Heart left ventricle (tissue), 16 donors: ENCODE measurements at regions not wholly inside any gene's neighbourhood (a gene's known extent, or its start where the extent isn't known, plus 50 kb on each side); places are given as distances from the start of the nearest gene placed in this dataset.

ENCODE experiments used
- ATAC-seq, 4 donors: fragments of 200-7000 bp; cut with Tn5 transposase; one replicate each; pipeline ENCODE4 v1.9.1; 2020 to 2022; ENCODE audit warnings: moderate library complexity in 4 of 4, mild to moderate bottlenecking in 3 of 4, moderate number of reproducible peaks in 1 of 4
- DNase-seq, 5 donors: peaks; one replicate each; pipeline ENCODE4 v3.0.0-alpha.2; 2020
- H3K27ac ChIP-seq, 12 donors: fragments of 200-600 bp; sonication (generic) in 4 of 12; one replicate each; pipeline versions ENCODE4 v1.5.0 to v1.8.0; 2016 to 2022; ENCODE audit warnings: mild to moderate bottlenecking in 2 of 12
- H3K27me3 ChIP-seq, 9 donors: fragments of 200-600 bp; sonication (generic) in 2 of 9; one replicate each; pipeline versions ENCODE4 v1.5.1 to v1.8.0; 2016 to 2022; ENCODE audit warnings: mild to moderate bottlenecking in 3 of 9
- H3K36me3 ChIP-seq, 9 donors: fragments of 200-600 bp; sonication (generic) in 2 of 9; one replicate each; pipeline versions ENCODE4 v1.5.0 to v1.8.0; 2018 to 2022; ENCODE audit warnings: mild to moderate bottlenecking in 2 of 9
- H3K4me1 ChIP-seq, 12 donors: fragments of 200-600 bp; sonication (generic) in 4 of 12; one replicate each; pipeline versions ENCODE4 v1.5.0 to v1.8.0; 2016 to 2022; ENCODE audit warnings: mild to moderate bottlenecking in 3 of 12
- H3K4me3 ChIP-seq, 12 donors: fragments of 200-600 bp; sonication (generic) in 4 of 12; one replicate each; pipeline versions ENCODE4 v1.5.0 to v1.8.0; 2017 to 2022; ENCODE audit warnings: mild to moderate bottlenecking in 9 of 12, moderate library complexity in 4 of 12
- H3K9me3 ChIP-seq, 12 donors: fragments of 200-600 bp; sonication (generic) in 4 of 12; one replicate each; pipeline versions ENCODE4 v1.5.0 to v1.8.0; 2016 to 2022; ENCODE audit warnings: mild to moderate bottlenecking in 1 of 12
- POLR2A ChIP-seq, 2 donors: fragments of 450-650 bp; IDR thresholded peaks; one replicate each; pipeline ENCODE4 v1.6.1; 2017; ENCODE audit warnings: antibody characterized with exemption in 2 of 2, mild to moderate bottlenecking in 2 of 2, moderate library complexity in 2 of 2
- WGBS, 4 donors: extraction: QIAGEN DNeasy Blood & Tissue Kit in 2 of 4; methylation state at CpG; one replicate each; pipeline versions ENCODE4 v1.1.5 to v1.1.7; 2013 to 2018; 5-methylcytosine and 5-hydroxymethylcytosine counted together
- intact Hi-C, 10 donors: fragments of 100-400 bp; cut with DNase I; formaldehyde crosslinking; loops; one replicate each; pipeline versions ENCODE4 v1.11.1 to v1.14.2; 2022
- TF ChIP-seq, protein P1 (sequence below), 12 donors: fragments of 200-600 bp; sonication (generic) in 4 of 12; IDR thresholded peaks; one replicate each; pipeline versions ENCODE4 v1.5.0 to v1.8.0; 2018 to 2022; ENCODE audit warnings: antibody characterized with exemption in 12 of 12, mild to moderate bottlenecking in 5 of 12
- donor health status: ischemic (EF 13 %, LVEDD 7.1; RV severe dilation, severe dysfunction).
- donor health status: healthy with polysubstance abuse.
- donor health status: DM: no; HTN: yes; CAD: no.
- donor health status: DM: no; HTN: no; CAD: no.
- donor health status: ischemic (EF 25% LVEDD 6.9; RV normal size, moderate dysfunction).
- donor health status: ischemic (EF 25% LVEDD 5.7; RV mildly dilated, moderate dysfunction).
- donor health status: healthy.
- donor health status: DM: yes; HTN: yes; CAD: no.
- donor health status: ischemic (EF 35%, LVEDD 5.7; RV mildly dilated, moderate dysfunction).
- donor health status: nonischemic (EF 11% LVEDD 7.7; RV severe dilation, severe dysfunction).
- donor health status: DM: yes; HTN: yes; CAD: no.
- donor health status: PGD.
- donor health status: ischemic (EF 29% LVEDD 5.4; RV normal size, mild dysfunction).
- donor health status: nonischemic (EF 23%, LVEDD 6.1; RV moderate dilation, normal function).

DNA sequence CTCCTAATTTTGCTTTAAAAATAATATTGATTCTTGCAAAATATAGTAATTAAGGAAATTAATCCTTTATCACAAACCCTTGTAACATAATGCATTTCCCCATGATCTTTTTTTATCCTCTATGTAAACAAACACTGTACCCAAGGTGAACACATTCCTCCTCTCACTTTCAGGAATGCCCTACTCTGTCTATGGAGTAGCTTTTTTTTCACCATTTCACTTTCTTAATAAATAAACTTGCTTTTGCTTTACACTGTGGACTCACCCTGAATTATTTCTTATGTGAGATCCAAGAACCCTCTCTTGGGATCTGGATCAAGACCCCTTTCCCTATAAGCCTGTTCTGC is 90.5 kb upstream of the LRRN1 start:
- intact Hi-C loops: no loop called here
- no peak for ATAC-seq

DNA sequence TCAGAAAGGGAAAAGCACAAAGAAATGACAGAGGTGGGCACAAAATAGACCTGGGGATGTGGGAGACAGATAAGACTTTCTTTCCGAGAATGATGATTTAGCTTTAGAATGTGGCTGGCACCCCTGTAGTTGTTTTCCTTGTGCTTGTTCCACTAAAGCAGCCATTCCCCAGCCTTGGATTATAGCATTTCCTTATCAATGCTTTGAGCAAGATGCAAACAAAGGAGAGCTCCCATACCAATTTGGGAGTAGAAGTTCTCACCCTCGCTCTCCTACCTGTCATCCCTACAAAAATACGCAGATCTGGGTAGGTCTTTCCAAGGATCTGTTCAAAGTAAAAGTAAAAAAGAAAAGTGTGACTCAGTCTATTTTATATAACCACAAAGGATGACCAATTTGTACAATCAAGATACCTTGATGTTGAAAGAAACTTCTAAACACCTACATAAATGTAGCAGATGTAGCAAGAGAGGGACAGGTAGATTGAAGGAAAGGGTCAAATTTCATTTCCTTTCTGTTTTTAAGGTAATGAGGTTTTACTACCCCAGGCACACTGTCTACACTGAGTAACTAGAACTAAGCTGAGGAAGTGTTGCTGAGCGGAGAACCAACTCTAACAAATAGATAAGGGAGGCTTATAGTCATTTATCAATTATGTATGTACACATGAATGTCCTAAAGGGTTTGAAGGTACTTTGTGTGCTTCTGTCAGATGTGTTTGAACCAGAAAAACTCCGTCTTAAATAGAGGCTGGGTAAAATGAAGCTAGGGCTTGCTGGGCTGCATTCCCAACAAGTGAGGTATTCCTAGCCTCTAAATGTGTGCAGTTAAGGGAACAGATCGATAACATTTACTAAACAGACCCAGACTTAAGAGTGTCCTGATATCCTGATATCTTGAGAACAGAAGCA is 91.1 kb upstream of the LRRN1 start:
- no peak overlapping the region for H3K4me3 ChIP-seq
- WGBS, 4 donors: 56 to 70% (median 69%) methylated on average over 6 of the region's 6 CpGs
- intact Hi-C loops: no loop called here

More for the DNA sequence above, 90.5 kb upstream of the LRRN1 start:
- peaks cover 0 to 3% (median 0%) of the 10 kb centered on the region in 12 donors for H3K4me1 ChIP-seq
- no peaks in the 10 kb centered on the region for H3K9me3 ChIP-seq
- DNase-seq: no peak
- no peak for TF ChIP-seq POLR2A (IDR thresholded peaks at IDR 0.05)
- TF ChIP-seq, protein P1, sequence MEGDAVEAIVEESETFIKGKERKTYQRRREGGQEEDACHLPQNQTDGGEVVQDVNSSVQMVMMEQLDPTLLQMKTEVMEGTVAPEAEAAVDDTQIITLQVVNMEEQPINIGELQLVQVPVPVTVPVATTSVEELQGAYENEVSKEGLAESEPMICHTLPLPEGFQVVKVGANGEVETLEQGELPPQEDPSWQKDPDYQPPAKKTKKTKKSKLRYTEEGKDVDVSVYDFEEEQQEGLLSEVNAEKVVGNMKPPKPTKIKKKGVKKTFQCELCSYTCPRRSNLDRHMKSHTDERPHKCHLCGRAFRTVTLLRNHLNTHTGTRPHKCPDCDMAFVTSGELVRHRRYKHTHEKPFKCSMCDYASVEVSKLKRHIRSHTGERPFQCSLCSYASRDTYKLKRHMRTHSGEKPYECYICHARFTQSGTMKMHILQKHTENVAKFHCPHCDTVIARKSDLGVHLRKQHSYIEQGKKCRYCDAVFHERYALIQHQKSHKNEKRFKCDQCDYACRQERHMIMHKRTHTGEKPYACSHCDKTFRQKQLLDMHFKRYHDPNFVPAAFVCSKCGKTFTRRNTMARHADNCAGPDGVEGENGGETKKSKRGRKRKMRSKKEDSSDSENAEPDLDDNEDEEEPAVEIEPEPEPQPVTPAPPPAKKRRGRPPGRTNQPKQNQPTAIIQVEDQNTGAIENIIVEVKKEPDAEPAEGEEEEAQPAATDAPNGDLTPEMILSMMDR (IDR thresholded peaks at IDR 0.05): no peak
- no peak overlapping the region for H3K4me3 ChIP-seq
- no peak overlapping the region for H3K27ac ChIP-seq
- H3K36me3 ChIP-seq: no peaks in the 10 kb centered on the region
- no peaks in the 10 kb centered on the region for H3K27me3 ChIP-seq

DNA sequence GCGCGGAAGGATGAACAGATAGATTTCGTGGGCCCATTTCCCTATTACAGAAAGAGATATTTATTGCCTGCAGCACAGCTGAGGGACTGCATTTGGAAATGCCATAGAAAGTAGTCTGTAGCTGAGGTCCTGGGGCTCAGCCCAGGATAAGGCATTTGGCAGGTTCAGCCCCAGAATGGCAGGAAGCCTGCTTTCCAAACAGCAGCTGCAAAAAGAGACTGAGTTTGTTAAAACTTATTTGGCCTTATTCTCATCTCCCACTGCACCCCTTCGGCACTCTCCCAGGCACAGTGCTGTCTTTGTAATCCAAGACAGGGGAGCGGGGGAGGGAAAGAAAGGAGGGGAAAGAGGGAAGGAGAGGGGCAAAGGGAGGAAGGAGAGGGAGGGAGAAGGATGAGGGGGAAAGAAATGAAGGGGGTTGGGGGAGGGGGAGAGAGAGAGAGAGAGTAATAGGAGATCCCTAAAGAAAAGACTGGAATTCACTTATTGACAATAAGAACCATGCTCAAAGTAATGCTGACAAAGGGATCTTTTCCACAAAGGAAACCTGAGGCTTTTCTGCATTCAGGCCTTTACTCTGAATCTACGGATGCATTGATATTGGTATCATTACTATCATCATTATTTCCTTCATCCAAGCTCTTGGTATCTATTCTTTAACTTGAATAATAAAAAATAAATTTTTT is 94.0 kb upstream of the LRRN1 start:
- Histone ChIP-seq H3K36me3 (no peaks in the 10 kb centered on the region), H3K9me3 (no peaks in the 10 kb centered on the region), H3K4me3 (no peak overlapping the region), H3K4me1 (peaks cover 0 to 3% (median 0%) of the 10 kb centered on the region in 12 donors), H3K27me3 (no peaks in the 10 kb centered on the region), H3K27ac (no peak overlapping the region)
- 37 to 50% (median 47%) methylated on average over 6 of the region's 6 CpGs for WGBS, 4 donors
- intact Hi-C loops: no loop called here
- DNase-seq (peak in 4 of 5 donors; percentile 5 to 58 (median 28)), ATAC-seq (peak in 1 of 4 donors; percentile 30)
- TF ChIP-seq POLR2A (IDR thresholded peaks at IDR 0.05): no peak
- TF ChIP-seq, protein P1 (IDR thresholded peaks at IDR 0.05): no peak

More for the DNA sequence above, 91.1 kb upstream of the LRRN1 start:
- TF ChIP-seq, protein P1 (IDR thresholded peaks at IDR 0.05): no peak
- TF ChIP-seq POLR2A (IDR thresholded peaks at IDR 0.05): no peak
- DNase-seq: no peak
- Histone ChIP-seq H3K36me3 (no peaks in the 10 kb centered on the region), H3K4me1 (peaks cover 0 to 3% (median 0%) of the 10 kb centered on the region in 12 donors), H3K9me3 (no peaks in the 10 kb centered on the region), H3K27ac (no peak overlapping the region), H3K27me3 (no peaks in the 10 kb centered on the region)
- no peak for ATAC-seq

DNA sequence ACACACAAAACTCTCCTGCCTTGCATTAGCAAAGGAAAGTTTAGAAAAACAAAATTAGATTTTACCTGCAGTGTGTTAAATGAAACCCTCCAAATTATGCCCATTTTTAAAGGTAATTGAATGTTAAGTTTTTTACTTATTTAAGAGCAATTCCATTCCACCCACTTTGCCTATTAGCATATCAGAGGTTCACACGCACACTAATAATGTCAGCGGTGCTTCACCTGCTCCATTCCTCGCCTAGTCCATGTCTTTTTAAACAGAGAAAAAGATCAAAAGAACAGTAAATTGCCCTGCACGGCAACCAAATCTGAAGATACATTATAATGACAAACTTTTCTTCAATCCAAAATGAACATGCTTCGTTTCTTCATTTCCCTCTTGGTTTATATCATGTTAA is 97.3 kb upstream of the LRRN1 start:
- intact Hi-C loops: no loop called here
- H3K4me3 ChIP-seq: no peak overlapping the region
- H3K4me1 ChIP-seq: peaks cover 0 to 3% (median 0%) of the 10 kb centered on the region in 12 donors
- ATAC-seq (no peak), DNase-seq (no peak)
- WGBS, 4 donors: 81 to 89% (median 86%) methylated on average over 5 of the region's 5 CpGs
- TF ChIP-seq POLR2A (IDR thresholded peaks at IDR 0.05): no peak
- TF ChIP-seq, protein P1 (IDR thresholded peaks at IDR 0.05): no peak
- H3K27me3 ChIP-seq: no peaks in the 10 kb centered on the region
- no peaks in the 10 kb centered on the region for H3K36me3 ChIP-seq
- no peak overlapping the region for H3K27ac ChIP-seq
- H3K9me3 ChIP-seq: no peaks in the 10 kb centered on the region
